ENCODE measurements at regions not wholly inside any gene's neighbourhood (a gene's known extent, or its start where the extent isn't known, plus 50 kb on each side); places are given as distances from the start of the nearest gene placed in this dataset.
A peak's percentile ranks its signal among the peaks of the same experiment; 100 is the strongest.

- no peak for TF ChIP-seq POLR2A (IDR thresholded peaks at IDR 0.05)
- no peak for TF ChIP-seq CTCF (IDR thresholded peaks at IDR 0.05)
- intact Hi-C loops (cut with DNase I) = no loop called here
These were observed 86.8 kb upstream of the NAMPT start for GRCh38 chr7:106371629-106372028.

DNA sequence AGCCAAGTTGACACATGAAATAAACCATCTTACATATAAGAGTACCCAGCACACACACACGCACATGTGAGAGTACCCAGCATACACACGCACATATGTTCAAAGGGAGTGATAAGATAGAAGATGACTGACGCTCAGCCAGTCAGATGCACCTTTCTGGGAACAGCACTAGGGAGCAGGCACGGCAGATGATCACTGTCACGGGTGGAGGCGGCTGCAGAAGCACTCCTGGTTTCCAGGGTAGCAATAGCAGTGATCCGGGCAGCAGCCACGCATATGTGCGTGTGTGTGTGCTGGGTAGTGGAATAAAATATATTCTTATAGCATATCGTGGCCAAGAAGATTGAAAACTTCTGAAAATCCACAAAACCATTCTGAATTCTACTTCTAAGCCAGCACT lies 85.8 kb upstream of the NAMPT start:
- peaks cover 0 to 18% (median 0%) of the 10 kb centered on the region in 12 donors for H3K4me1 ChIP-seq
- no peak overlapping the region for H3K4me3 ChIP-seq
- H3K27ac ChIP-seq = no peak overlapping the region
- 81 to 89% (median 88%) methylated on average over 10 of the region's 10 CpGs for whole genome bisulfite sequencing, 4 donors
- no peaks in the 10 kb centered on the region for H3K36me3 ChIP-seq
- H3K9me3 ChIP-seq = no peaks in the 10 kb centered on the region
- DNase-seq (no peak), ATAC-seq (no peak)
- no peak for TF ChIP-seq POLR2A (IDR thresholded peaks at IDR 0.05)
- H3K27me3 ChIP-seq = no peaks in the 10 kb centered on the region
- intact Hi-C loops (cut with DNase I) = no loop called here

More at GRCh38 chr7:106371629-106372028, 86.8 kb upstream of the NAMPT start:
- peaks cover 0 to 15% (median 0%) of the 10 kb centered on the region in 12 donors for H3K4me1 ChIP-seq
- ATAC-seq (peak in 2 of 4 donors; percentile 38 to 80), DNase-seq (peak in 2 of 5 donors; percentile 11 to 28)
- H3K27me3 ChIP-seq = no peaks in the 10 kb centered on the region
- H3K27ac ChIP-seq = peak overlapping the region in 1 of 12 donors; percentile 42
- H3K4me3 ChIP-seq = no peak overlapping the region
- no peaks in the 10 kb centered on the region for H3K36me3 ChIP-seq
- H3K9me3 ChIP-seq = no peaks in the 10 kb centered on the region
- 73 to 84% (median 82%) methylated on average over 4 of the region's 4 CpGs for WGBS, 4 donors

DNA sequence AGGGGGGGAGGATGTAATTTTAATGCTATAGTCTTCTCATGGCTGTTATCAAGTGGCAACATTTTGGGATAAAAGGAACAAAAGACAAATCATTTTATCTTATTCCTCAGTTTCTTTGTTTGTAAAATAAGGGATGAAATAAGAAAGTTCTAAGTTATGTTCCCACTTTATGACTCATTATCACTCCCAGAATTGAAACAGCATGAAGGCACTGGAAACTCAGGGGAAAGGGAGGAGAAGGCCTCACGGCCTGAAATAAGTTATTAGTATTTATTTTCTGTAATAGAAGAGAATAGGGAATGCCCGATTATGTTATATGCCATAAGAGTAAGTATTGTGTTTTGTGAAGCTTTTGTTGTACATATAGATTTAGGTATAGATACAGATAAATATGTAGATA lies 85.0 kb upstream of the NAMPT start:
- Histone ChIP-seq H3K27ac (no peak overlapping the region), H3K36me3 (no peaks in the 10 kb centered on the region), H3K4me3 (no peak overlapping the region), H3K4me1 (peaks cover 0 to 25% (median 0%) of the 10 kb centered on the region in 12 donors), H3K27me3 (no peaks in the 10 kb centered on the region), H3K9me3 (no peaks in the 10 kb centered on the region)
- no peak for TF ChIP-seq CTCF (IDR thresholded peaks at IDR 0.05)
- no peak for TF ChIP-seq POLR2A (IDR thresholded peaks at IDR 0.05)
- DNase-seq = no peak
- intact Hi-C loops (cut with DNase I) = loop anchor here in 1 of 10 donors (10.0 kb wide), 1 partner anchor 195 kb away; no protein-coding TSS in a partner anchor
- WGBS, 4 donors = 85 to 95% (median 89%) methylated on average over 2 of the region's 2 CpGs
- no peak for ATAC-seq

GRCh38 chr7:106369352-106369751 lies 84.6 kb upstream of the NAMPT start:
- intact Hi-C loops (cut with DNase I) = loop anchor here in 1 of 10 donors (10.0 kb wide), 1 partner anchor 195 kb away; no protein-coding TSS in a partner anchor
- ATAC-seq = no peak
- 81 to 91% (median 90%) methylated on average over 3 of the region's 3 CpGs for WGBS, 4 donors

More at GRCh38 chr7:106369352-106369751, 84.6 kb upstream of the NAMPT start:
- DNase-seq = no peak
- no peaks in the 10 kb centered on the region for H3K27me3 ChIP-seq
- no peak overlapping the region for H3K27ac ChIP-seq
- no peaks in the 10 kb centered on the region for H3K9me3 ChIP-seq
- TF ChIP-seq POLR2A (IDR thresholded peaks at IDR 0.05) (no peak), CTCF (IDR thresholded peaks at IDR 0.05) (no peak)
- H3K36me3 ChIP-seq = no peaks in the 10 kb centered on the region
- peaks cover 0 to 26% (median 0%) of the 10 kb centered on the region in 12 donors for H3K4me1 ChIP-seq
- no peak overlapping the region for H3K4me3 ChIP-seq
